Neural progenitor cell (in vitro differentiated cells): ENCODE measurements at regions not wholly inside any gene's neighbourhood (a gene's known extent, or its start where the extent isn't known, plus 50 kb on each side); places are given as distances from the start of the nearest gene placed in this dataset.

ENCODE experiments used
- CTCF ChIP-seq: fragments of 200-600 bp; sonication (generic); IDR thresholded peaks from 2 replicates; pipeline ENCODE4 v1.5.1; 2017; ENCODE audit warnings: antibody characterized with exemption, mild to moderate bottlenecking
- EZH2 ChIP-seq: fragments of 200-600 bp; sonication (generic); IDR thresholded peaks from 2 replicates; pipeline ENCODE4 v1.6.1; 2017; ENCODE audit warnings: antibody characterized with exemption, mild to moderate bottlenecking, moderate library complexity
- EZH2phosphoT487 ChIP-seq: fragments of 200-600 bp; sonication (generic); IDR thresholded peaks from 2 replicates; pipeline ENCODE4 v1.6.1; 2017; ENCODE audit warnings: antibody characterized with exemption

GRCh38 chr12:71306808-71307207 lies 132.8 kb upstream of the LGR5 start:
- TF ChIP-seq CTCF (no peak), EZH2 (no peak), EZH2phosphoT487 (no peak)
